AG04449 (cell line): ENCODE measurements at regions not wholly inside any gene's neighbourhood (a gene's known extent, or its start where the extent isn't known, plus 50 kb on each side); places are given as distances from the start of the nearest gene placed in this dataset.

ENCODE experiments used
- CTCF ChIA-PET: fragments of 350-600 bp; formaldehyde crosslinking; extraction: SDS; loops from one replicate; lab custom pipeline; 2021; ENCODE audit warnings: antibody characterized with exemption; lab: Yijun Ruan, JAX
- POLR2A ChIA-PET: fragments of 400-600, 350-600 bp; formaldehyde crosslinking; extraction: SDS; loops from one replicate; lab custom pipeline; 2020; ENCODE audit warnings: antibody characterized with exemption, inconsistent platforms; lab: Yijun Ruan, JAX
- DNase-seq: peaks from one replicate; pipeline ENCODE4 v3.0.0-alpha.2; 2010; ENCODE audit warnings: low read depth, low spot score
- H3K4me3 ChIP-seq: 2 replicates; pipeline ENCODE4 v1.5.1; 2011; ENCODE audit warnings: low read depth, mild to moderate bottlenecking, control low read depth, low read length
- CTCF ChIP-seq: IDR thresholded peaks from one replicate; pipeline ENCODE4 v1.5.1; 2011; ENCODE audit warnings: mild to moderate bottlenecking, moderate library complexity, low read length, control low read depth, inconsistent platforms; ENCODE audit not compliant: insufficient read depth; ENCODE audit errors: missing control alignments

- H3K4me3 ChIP-seq, result no peak overlapping the region
- POLR2A ChIA-PET, result no interaction called here
- no peak for DNase-seq
- no peak for TF ChIP-seq CTCF
- CTCF ChIA-PET, result no interaction called here
Measured at GRCh38 chr15:60101416-60101815, 97.3 kb downstream of the FOXB1 start.

GRCh38 chr15:60102748-60103147 lies 98.6 kb downstream of the FOXB1 start:
- CTCF ChIA-PET, result no interaction called here
- no peak for DNase-seq
- TF ChIP-seq CTCF, result no peak
- POLR2A ChIA-PET, result no interaction called here
- no peak overlapping the region for H3K4me3 ChIP-seq

- ChIA-PET CTCF (no interaction called here), POLR2A (no interaction called here)
Measured at GRCh38 chr15:60110909-60111308, 106.8 kb downstream of the FOXB1 start.

GRCh38 chr15:60115579-60116380 lies 111.7 kb downstream of the FOXB1 start:
- ChIA-PET CTCF (interaction anchor here (1.3 to 1.5 kb wide), 2 partner anchors 12 to 23 kb away, joined by 4 to 11 read pairs; no protein-coding TSS in a partner anchor), POLR2A (no interaction called here)
- no peak for DNase-seq
- no peak overlapping the region for H3K4me3 ChIP-seq
- no peak for TF ChIP-seq CTCF

More at GRCh38 chr15:60110909-60111308, 106.8 kb downstream of the FOXB1 start:
- no peak overlapping the region for H3K4me3 ChIP-seq
- TF ChIP-seq CTCF, result no peak
- no peak for DNase-seq

GRCh38 chr15:60116456-60117089 lies 112.5 kb downstream of the FOXB1 start:
- DNase-seq, result no peak
- ChIA-PET CTCF (interaction anchor here (1.3 to 1.5 kb wide), 2 partner anchors 11 to 22 kb away, joined by 4 to 11 read pairs; no protein-coding TSS in a partner anchor), POLR2A (no interaction called here)
- no peak overlapping the region for H3K4me3 ChIP-seq
- TF ChIP-seq CTCF, result no peak

GRCh38 chr15:60118146-60118545 lies 114.0 kb downstream of the FOXB1 start:
- CTCF ChIA-PET, result no interaction called here
- no peak for TF ChIP-seq CTCF
- no peak for DNase-seq
- no peak overlapping the region for H3K4me3 ChIP-seq
- POLR2A ChIA-PET, result no interaction called here
